MM.1S (cell line): ENCODE measurements at regions not wholly inside any gene's neighbourhood (a gene's known extent, or its start where the extent isn't known, plus 50 kb on each side); places are given as distances from the start of the nearest gene placed in this dataset.

Experiments used
- DNase-seq: peaks from one replicate; pipeline ENCODE4 v3.0.0-alpha.2; 2015
- H2AFZ ChIP-seq: fragments of 300-600 bp; sonication (generic); 2 replicates; pipeline ENCODE4 v1.6.0; 2016; ENCODE audit warnings: antibody characterized with exemption, low read length
- H3F3A ChIP-seq: fragments of 300-600 bp; sonication (generic); 2 replicates; pipeline ENCODE4 v1.6.1; 2016; ENCODE audit warnings: mild to moderate bottlenecking, antibody characterized with exemption, low read length, moderate library complexity, mixed read lengths; ENCODE audit not compliant: insufficient read depth
- H3K27ac ChIP-seq: fragments of 300-600 bp; sonication (generic); 2 replicates; pipeline ENCODE4 v1.5.1; 2016; ENCODE audit warnings: mild to moderate bottlenecking, low read length
- H3K27me3 ChIP-seq: fragments of 300-600 bp; sonication (generic); replicated peaks from 2 replicates; pipeline ENCODE4 v1.6.0; 2016; ENCODE audit warnings: low read length; ENCODE audit not compliant: insufficient read depth
- H3K36me3 ChIP-seq: fragments of 300-600 bp; sonication (generic); replicated peaks from 2 replicates; pipeline ENCODE4 v1.6.1; 2016; ENCODE audit warnings: mild to moderate bottlenecking, low read length, mixed read lengths; ENCODE audit not compliant: insufficient read depth
- H3K4me1 ChIP-seq: fragments of 300-600 bp; sonication (generic); 2 replicates; pipeline ENCODE4 v1.6.1; 2016; ENCODE audit warnings: low read length, mixed read lengths
- H3K4me2 ChIP-seq: fragments of 300-600 bp; sonication (generic); 2 replicates; pipeline ENCODE4 v1.6.0; 2016; ENCODE audit warnings: low read depth, low read length
- H3K4me3 ChIP-seq: fragments of 300-600 bp; sonication (generic); 2 replicates; pipeline ENCODE4 v1.5.1; 2016; ENCODE audit warnings: low read length, mixed read lengths
- H3K79me2 ChIP-seq: fragments of 300-600 bp; sonication (generic); 2 replicates; pipeline ENCODE4 v1.6.1; 2016; ENCODE audit warnings: mixed run types, low read length, mixed read lengths
- H3K9ac ChIP-seq: fragments of 300-600 bp; sonication (generic); 2 replicates; pipeline ENCODE4 v1.6.1; 2016; ENCODE audit warnings: low read length, mixed read lengths
- H3K9me2 ChIP-seq: fragments of 300-600 bp; sonication (generic); replicated peaks from 2 replicates; pipeline ENCODE4 v1.6.1; 2016; ENCODE audit warnings: mild to moderate bottlenecking, low read length, mixed read lengths; ENCODE audit not compliant: insufficient read depth
- H3K9me3 ChIP-seq: fragments of 300-600 bp; sonication (generic); replicated peaks from 2 replicates; pipeline ENCODE4 v1.6.1; 2016; ENCODE audit warnings: mild to moderate bottlenecking, low read length, mixed read lengths; ENCODE audit not compliant: insufficient read depth
- H4K20me1 ChIP-seq: fragments of 300-600 bp; sonication (generic); 2 replicates; pipeline ENCODE4 v1.6.1; 2016; ENCODE audit warnings: mild to moderate bottlenecking, low read length, moderate library complexity, mixed read lengths; ENCODE audit not compliant: insufficient read depth
- CTCF ChIP-seq: fragments of 300-600 bp; sonication (generic); IDR thresholded peaks from 2 replicates; pipeline ENCODE4 v1.5.1; 2016; ENCODE audit warnings: antibody characterized with exemption, low read length, mixed read lengths
- EZH2 ChIP-seq: fragments of 300-600 bp; sonication (generic); optimal IDR thresholded peaks from 2 replicates; pipeline ENCODE3; 2017; ENCODE audit warnings: low read depth, mild to moderate bottlenecking, antibody characterized with exemption, low read length, mixed read lengths
- EZH2phosphoT487 ChIP-seq: fragments of 300-600 bp; sonication (generic); IDR thresholded peaks from 2 replicates; pipeline ENCODE4 v1.6.1; 2018; ENCODE audit warnings: antibody characterized with exemption, low read length

- no peak overlapping the region for H3K4me3 ChIP-seq
- no peak for TF ChIP-seq EZH2phosphoT487
- no peak for TF ChIP-seq CTCF
- TF ChIP-seq EZH2, result no peak
- no peaks in the 10 kb centered on the region for H4K20me1 ChIP-seq
- H2AFZ ChIP-seq, result no peak overlapping the region
- H3F3A ChIP-seq, result no peaks in the 10 kb centered on the region
- no peaks in the 10 kb centered on the region for H3K79me2 ChIP-seq
- no peaks in the 10 kb centered on the region for H3K9me3 ChIP-seq
- H3K4me2 ChIP-seq, result no peak overlapping the region
- H3K27me3 ChIP-seq, result no peaks in the 10 kb centered on the region
- no peaks in the 10 kb centered on the region for H3K4me1 ChIP-seq
- no peak overlapping the region for H3K27ac ChIP-seq
- DNase-seq, result no peak
- H3K9ac ChIP-seq, result no peak overlapping the region
- H3K36me3 ChIP-seq, result no peaks in the 10 kb centered on the region
- no peaks in the 10 kb centered on the region for H3K9me2 ChIP-seq
Measured at GRCh38 chr9:87093777-87094176, 146.5 kb upstream of the GAS1 start.

- Histone ChIP-seq H4K20me1 (no peaks in the 10 kb centered on the region), H3F3A (no peaks in the 10 kb centered on the region), H3K27ac (no peak overlapping the region), H3K9me3 (no peaks in the 10 kb centered on the region), H3K27me3 (no peaks in the 10 kb centered on the region), H3K79me2 (no peaks in the 10 kb centered on the region), H2AFZ (no peak overlapping the region), H3K4me1 (no peaks in the 10 kb centered on the region), H3K9ac (no peak overlapping the region), H3K9me2 (no peaks in the 10 kb centered on the region), H3K36me3 (no peaks in the 10 kb centered on the region), H3K4me2 (no peak overlapping the region), H3K4me3 (no peak overlapping the region)
- TF ChIP-seq CTCF (no peak), EZH2 (no peak), EZH2phosphoT487 (no peak)
- DNase-seq, result no peak
Measured at GRCh38 chr9:87095951-87096350, 148.6 kb upstream of the GAS1 start.

- Histone ChIP-seq H3K36me3 (no peaks in the 10 kb centered on the region), H3K4me3 (no peak overlapping the region), H3K9me3 (no peaks in the 10 kb centered on the region), H3F3A (no peaks in the 10 kb centered on the region), H4K20me1 (no peaks in the 10 kb centered on the region), H3K4me1 (no peaks in the 10 kb centered on the region), H3K9me2 (no peaks in the 10 kb centered on the region), H3K9ac (no peak overlapping the region), H3K27ac (no peak overlapping the region), H3K27me3 (no peaks in the 10 kb centered on the region), H3K4me2 (no peak overlapping the region), H3K79me2 (no peaks in the 10 kb centered on the region), H2AFZ (no peak overlapping the region)
- no peak for DNase-seq
- no peak for TF ChIP-seq CTCF
- TF ChIP-seq EZH2phosphoT487, result no peak
- no peak for TF ChIP-seq EZH2
Measured at GRCh38 chr9:87096506-87096905, 149.2 kb upstream of the GAS1 start.
